Lung (tissue), 11 donors: ENCODE measurements at regions not wholly inside any gene's neighbourhood (a gene's known extent, or its start where the extent isn't known, plus 50 kb on each side); places are given as distances from the start of the nearest gene placed in this dataset.

Experiments used
- ATAC-seq: fragments of 200-7000 bp; cut with Tn5 transposase; one replicate; pipeline ENCODE4 v1.9.1; 2020; ENCODE audit warnings: moderate number of reproducible peaks; ENCODE audit not compliant: insufficient read depth, low FRiP score
- DNase-seq, 3 donors: peaks; one replicate each; pipeline ENCODE4 v3.0.0-alpha.2; 2013 to 2017
- H3K27ac ChIP-seq, 2 donors: one replicate each; pipeline ENCODE4 v1.5.1; 2013; ENCODE audit warnings: mild to moderate bottlenecking in 2 of 2, moderate library complexity in 2 of 2, control low read depth in 1 of 2, inconsistent platforms in 1 of 2, low read depth in 1 of 2, low read length in 1 of 2
- H3K27me3 ChIP-seq, 3 donors: one replicate each; pipeline ENCODE4 v1.5.1; 2013; ENCODE audit warnings: low read length in 2 of 3; ENCODE audit not compliant: control insufficient read depth in 3 of 3, insufficient read depth in 3 of 3
- H3K36me3 ChIP-seq, 4 donors: one replicate each; pipeline ENCODE4 v1.5.1; 2013; ENCODE audit warnings: low read length in 4 of 4, mild to moderate bottlenecking in 1 of 4, moderate library complexity in 1 of 4; ENCODE audit not compliant: control insufficient read depth in 4 of 4, insufficient read depth in 4 of 4
- H3K4me1 ChIP-seq, 5 donors: one replicate each; pipeline ENCODE4 v1.5.1; 2013; ENCODE audit warnings: low read length in 5 of 5, mild to moderate bottlenecking in 2 of 5, moderate library complexity in 1 of 5; ENCODE audit not compliant: control insufficient read depth in 5 of 5, insufficient read depth in 5 of 5
- H3K4me3 ChIP-seq: one replicate; pipeline ENCODE4 v1.5.1; 2013; ENCODE audit warnings: mild to moderate bottlenecking, control low read depth, moderate library complexity
- H3K9ac ChIP-seq, 2 donors: one replicate each; pipeline ENCODE4 v1.5.1; 2013; ENCODE audit warnings: low read length in 2 of 2, control low read depth in 1 of 2; ENCODE audit not compliant: insufficient read depth in 1 of 2
- H3K9me3 ChIP-seq, 4 donors: one replicate each; pipeline ENCODE4 v1.5.1; 2013; ENCODE audit warnings: low read length in 3 of 4, mild to moderate bottlenecking in 1 of 4, moderate library complexity in 1 of 4; ENCODE audit not compliant: control insufficient read depth in 4 of 4, insufficient read depth in 3 of 4
- WGBS, 2 donors: extraction: QIAGEN DNeasy Blood & Tissue Kit; methylation state at CpG; one replicate each; pipeline ENCODE4 v1.1.7; 2013; 5-methylcytosine and 5-hydroxymethylcytosine counted together
- TF ChIP-seq, protein P1 (sequence below): IDR thresholded peaks from 2 replicates; pipeline ENCODE4 v1.5.1; 2012; ENCODE audit warnings: mild to moderate bottlenecking; ENCODE audit errors: control extremely low read depth, extremely low read depth
- donor health status: control.
- donor health status: control.
- donor health status: Bipolar disorder and iron deficiency.
- donor health status: healthy.
- donor health status: DM: yes; HTN: yes; CAD: no.

DNA sequence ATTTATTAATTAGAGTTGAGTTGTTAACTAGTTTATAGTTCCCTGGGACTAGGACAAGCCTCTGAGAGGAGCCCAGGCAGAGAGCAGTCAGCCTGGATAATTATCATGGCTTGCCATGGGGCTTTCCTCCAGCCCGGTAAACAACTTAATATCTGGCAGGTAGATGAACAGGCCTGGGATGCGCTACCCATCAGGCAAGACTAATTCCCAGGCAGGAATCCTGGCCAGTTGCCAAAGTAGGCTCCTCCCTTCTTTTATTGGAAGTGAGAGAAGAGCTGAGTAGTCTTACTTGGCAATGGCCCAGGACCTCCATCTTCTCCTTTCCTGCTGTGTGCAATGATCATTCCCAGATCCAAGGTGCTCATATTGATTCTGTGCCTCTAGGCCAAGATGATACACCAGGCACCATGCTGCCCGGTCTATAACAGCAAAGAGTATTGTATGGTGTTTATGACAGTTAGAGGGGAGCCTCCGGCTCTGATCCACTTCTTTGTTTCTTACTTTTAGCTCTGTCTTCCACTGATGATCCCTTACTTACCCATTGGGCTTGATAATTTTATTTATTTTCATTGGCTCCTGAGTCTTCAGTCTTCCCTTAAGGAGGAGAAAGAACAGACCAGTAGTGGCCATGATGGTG is 408.7 kb downstream of the REEP3 start:
- no peaks in the 10 kb centered on the region for H3K36me3 ChIP-seq
- H3K4me1 ChIP-seq, result no peaks in the 10 kb centered on the region
- 69 to 88% methylated on average over 4 of the region's 4 CpGs for WGBS, 2 donors
- TF ChIP-seq, protein P1, sequence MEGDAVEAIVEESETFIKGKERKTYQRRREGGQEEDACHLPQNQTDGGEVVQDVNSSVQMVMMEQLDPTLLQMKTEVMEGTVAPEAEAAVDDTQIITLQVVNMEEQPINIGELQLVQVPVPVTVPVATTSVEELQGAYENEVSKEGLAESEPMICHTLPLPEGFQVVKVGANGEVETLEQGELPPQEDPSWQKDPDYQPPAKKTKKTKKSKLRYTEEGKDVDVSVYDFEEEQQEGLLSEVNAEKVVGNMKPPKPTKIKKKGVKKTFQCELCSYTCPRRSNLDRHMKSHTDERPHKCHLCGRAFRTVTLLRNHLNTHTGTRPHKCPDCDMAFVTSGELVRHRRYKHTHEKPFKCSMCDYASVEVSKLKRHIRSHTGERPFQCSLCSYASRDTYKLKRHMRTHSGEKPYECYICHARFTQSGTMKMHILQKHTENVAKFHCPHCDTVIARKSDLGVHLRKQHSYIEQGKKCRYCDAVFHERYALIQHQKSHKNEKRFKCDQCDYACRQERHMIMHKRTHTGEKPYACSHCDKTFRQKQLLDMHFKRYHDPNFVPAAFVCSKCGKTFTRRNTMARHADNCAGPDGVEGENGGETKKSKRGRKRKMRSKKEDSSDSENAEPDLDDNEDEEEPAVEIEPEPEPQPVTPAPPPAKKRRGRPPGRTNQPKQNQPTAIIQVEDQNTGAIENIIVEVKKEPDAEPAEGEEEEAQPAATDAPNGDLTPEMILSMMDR, result no peak
- no peaks in the 10 kb centered on the region for H3K27me3 ChIP-seq
- DNase-seq (no peak), ATAC-seq (no peak)
- H3K9ac ChIP-seq, result no peak overlapping the region
- H3K27ac ChIP-seq, result no peak overlapping the region
- peaks cover 0 to 1% (median 0%) of the 10 kb centered on the region in 4 donors for H3K9me3 ChIP-seq
- no peak overlapping the region for H3K4me3 ChIP-seq

DNA sequence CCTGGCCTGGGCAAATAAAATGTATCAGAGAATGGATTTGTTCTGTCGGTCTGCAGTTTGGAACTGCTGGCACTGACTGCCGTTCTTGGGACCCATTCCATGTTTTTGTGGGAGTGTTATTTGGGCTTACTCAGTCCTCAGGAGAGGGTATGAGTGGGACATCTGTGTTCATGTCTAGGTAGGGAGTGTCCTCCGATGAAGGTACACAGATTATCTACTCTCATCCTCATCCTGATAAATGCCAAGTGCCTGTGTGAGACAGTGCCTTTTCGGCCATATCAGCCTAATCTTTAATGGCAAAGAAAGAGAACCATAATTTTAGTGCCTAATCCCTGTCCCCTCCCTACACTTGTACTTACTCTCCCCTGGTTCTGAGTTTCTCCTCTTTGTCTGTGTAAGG is 409.4 kb downstream of the REEP3 start:
- TF ChIP-seq, protein P1, result no peak
- DNase-seq, result no peak
- H3K4me1 ChIP-seq, result no peaks in the 10 kb centered on the region
- H3K36me3 ChIP-seq, result no peaks in the 10 kb centered on the region
- no peak overlapping the region for H3K27ac ChIP-seq
- H3K4me3 ChIP-seq, result no peak overlapping the region
- no peak overlapping the region for H3K9ac ChIP-seq
- no peaks in the 10 kb centered on the region for H3K27me3 ChIP-seq
- H3K9me3 ChIP-seq, result peaks cover 0 to 1% (median 0%) of the 10 kb centered on the region in 4 donors
- WGBS, 2 donors, result 90 to 94% methylated on average over 4 of the region's 4 CpGs
- ATAC-seq, result no peak

DNA sequence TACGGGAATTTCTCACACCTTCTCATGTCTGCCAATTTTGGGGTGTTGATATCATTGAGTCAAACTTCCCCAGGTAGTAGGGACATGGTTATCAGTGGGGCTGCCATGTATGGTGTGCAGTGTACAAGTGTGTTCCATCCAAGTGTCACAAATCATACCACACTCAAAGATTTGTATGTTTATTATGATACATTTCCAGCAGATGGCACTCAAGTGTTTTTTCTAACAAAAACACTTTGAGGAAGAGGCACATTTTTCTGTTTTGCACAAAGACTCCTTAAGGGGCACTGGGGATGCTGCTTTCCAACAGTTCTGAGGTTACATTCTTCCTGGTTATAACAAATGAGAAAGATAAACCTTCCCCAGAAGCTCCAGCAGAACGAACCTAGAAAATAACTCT is 414.5 kb downstream of the REEP3 start:
- TF ChIP-seq, protein P1, result no peak
- Histone ChIP-seq H3K27ac (no peak overlapping the region), H3K4me1 (no peaks in the 10 kb centered on the region), H3K36me3 (no peaks in the 10 kb centered on the region), H3K4me3 (no peak overlapping the region), H3K9ac (no peak overlapping the region), H3K9me3 (no peaks in the 10 kb centered on the region), H3K27me3 (no peaks in the 10 kb centered on the region)
- ATAC-seq (no peak), DNase-seq (no peak)
- WGBS, 2 donors, result 48 to 54% methylated on average over 2 of the region's 2 CpGs

DNA sequence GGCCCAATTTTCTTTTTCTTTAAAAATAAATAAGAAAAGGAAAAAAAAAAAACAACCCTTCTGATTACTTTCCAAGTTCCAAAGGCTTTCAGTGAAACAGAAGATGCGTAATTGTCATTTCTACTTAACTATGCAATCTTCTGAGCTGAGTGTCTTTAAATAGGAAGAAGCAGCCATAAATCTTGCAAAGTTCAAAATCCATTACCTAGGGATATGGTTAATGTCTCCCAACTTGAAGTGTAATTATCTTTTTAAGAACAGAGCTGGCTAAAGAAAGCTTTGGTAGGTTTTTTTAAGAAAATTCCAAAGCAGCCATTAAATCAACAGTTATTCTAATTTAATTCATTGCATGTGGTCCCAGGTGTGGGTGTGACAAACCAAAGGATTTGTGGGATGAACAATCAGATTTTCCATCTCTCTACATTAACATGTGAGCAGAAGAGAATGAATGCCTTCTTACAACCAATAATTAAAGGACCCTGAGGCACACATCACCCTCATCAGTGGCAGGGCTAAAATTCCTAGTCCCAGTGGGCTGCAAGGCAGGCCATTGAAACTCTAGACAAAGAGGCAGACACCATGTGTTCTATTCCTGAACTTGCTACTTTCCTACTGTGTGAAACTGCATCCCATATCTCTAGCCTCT is 419.2 kb downstream of the REEP3 start:
- no peaks in the 10 kb centered on the region for H3K27me3 ChIP-seq
- peaks cover 0 to 2% (median 0%) of the 10 kb centered on the region in 5 donors for H3K4me1 ChIP-seq
- no peak overlapping the region for H3K4me3 ChIP-seq
- 94 to 95% methylated on average over 1 of the region's 1 CpG for whole genome bisulfite sequencing, 2 donors
- TF ChIP-seq, protein P1, result no peak
- no peak overlapping the region for H3K9ac ChIP-seq
- no peaks in the 10 kb centered on the region for H3K9me3 ChIP-seq
- no peak for DNase-seq
- no peak overlapping the region for H3K27ac ChIP-seq
- no peak for ATAC-seq
- H3K36me3 ChIP-seq, result no peaks in the 10 kb centered on the region
